ENCODE measurements at regions not wholly inside any gene's neighbourhood (a gene's known extent, or its start where the extent isn't known, plus 50 kb on each side); places are given as distances from the start of the nearest gene placed in this dataset.

- H3K27ac ChIP-seq (ENCODE audit: low read depth in 2 of 2, low read length in 1 of 2) = no peak overlapping the region
- no peak for TF ChIP-seq FOSL2 (IDR thresholded peaks at IDR 0.05; ENCODE audit: borderline replicate concordance, low read depth)
- no peak for TF ChIP-seq JUND (IDR thresholded peaks at IDR 0.05)
- TF ChIP-seq SMC3 (IDR thresholded peaks at IDR 0.05; ENCODE audit: low read depth, low read length) = no peak
- TF ChIP-seq RFX5 (IDR thresholded peaks at IDR 0.05; ENCODE audit: low read length) = no peak
- no peak for TF ChIP-seq TCF12 (IDR thresholded peaks at IDR 0.05)
- TF ChIP-seq YY1 (IDR thresholded peaks at IDR 0.05; ENCODE audit: low read depth) = no peak
- no peak for TF ChIP-seq RAD21 (IDR thresholded peaks at IDR 0.05; ENCODE audit: low read length)
- no peak for TF ChIP-seq EP300 (IDR thresholded peaks at IDR 0.05; ENCODE audit: borderline replicate concordance in 1 of 2, low read depth in 1 of 2, low read length in 1 of 2)
- TF ChIP-seq IRF3 (IDR thresholded peaks at IDR 0.05; ENCODE audit: low read depth, low read length) = no peak
- no peak for TF ChIP-seq FOXM1 (IDR thresholded peaks at IDR 0.05; ENCODE audit: low read depth)
- no peak for TF ChIP-seq ELF1 (IDR thresholded peaks at IDR 0.05)
- TF ChIP-seq EZH2phosphoT487 (IDR thresholded peaks at IDR 0.05; ENCODE audit: borderline replicate concordance, low read depth) = no peak
- DNase-seq = no peak
- H4K20me1 ChIP-seq (ENCODE audit: insufficient read depth) = no peaks in the 10 kb centered on the region
- no peak overlapping the region for H3K9ac ChIP-seq
- no peaks in the 10 kb centered on the region for H3K9me3 ChIP-seq
- H3K4me2 ChIP-seq = no peak overlapping the region
- H3K79me2 ChIP-seq (ENCODE audit: insufficient read depth) = no peaks in the 10 kb centered on the region
- H2AFZ ChIP-seq (ENCODE audit: low read depth) = no peak overlapping the region
- ChIA-PET CTCF (interaction anchor here (2.1 kb wide), 1 partner anchor 44 kb away, joined by 7 read pairs; no protein-coding TSS in a partner anchor), POLR2A (no interaction called here)
- 6% methylated on average over 2 of the region's 2 CpGs for WGBS (ENCODE audit: low lambda C conversion rate)
- H3K4me3 ChIP-seq (ENCODE audit: low read depth in 2 of 2, low read length in 1 of 2) = no peak overlapping the region
- H3K27me3 ChIP-seq (ENCODE audit: insufficient read depth) = no peaks in the 10 kb centered on the region
- H3K9me2 ChIP-seq = no peaks in the 10 kb centered on the region
- no peaks in the 10 kb centered on the region for H3F3A ChIP-seq (replicated peaks; ENCODE audit: insufficient read depth)
- H3K36me3 ChIP-seq (replicated peaks in 1 of 2; ENCODE audit: control insufficient read depth in 1 of 2, insufficient read depth in 2 of 2, low read length in 1 of 2) = no peaks in the 10 kb centered on the region
- peaks cover 0 to 2% of the 10 kb centered on the region in 2 experiments; a peak in 1 of 4 replicates for H3K4me1 ChIP-seq (ENCODE audit: control insufficient read depth in 1 of 2, insufficient read depth in 2 of 2, low read depth in 1 of 2, low read length in 1 of 2)
Observed at GRCh38 chr1:17967623-17968255, 139.9 kb upstream of the IGSF21 start.

DNA sequence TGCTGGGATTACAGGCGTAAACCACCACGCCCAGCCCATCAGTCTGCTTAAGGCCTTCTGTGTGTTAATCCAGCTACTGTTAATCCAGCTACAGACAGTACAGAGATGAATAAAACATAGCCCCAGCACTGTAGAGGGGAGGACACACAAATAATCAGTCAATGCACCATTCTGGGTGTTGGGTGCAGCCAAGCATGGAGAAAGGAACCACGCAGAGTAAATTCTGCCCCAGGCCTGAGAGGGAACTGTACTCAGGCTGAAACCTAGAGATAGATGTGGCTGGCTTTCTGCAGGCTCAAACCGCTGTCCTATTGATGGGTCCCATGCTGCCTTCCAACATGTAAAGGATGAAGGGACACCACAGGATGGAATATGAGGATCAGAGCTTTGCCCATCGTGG lies 136.8 kb upstream of the IGSF21 start:
- ChIA-PET POLR2A (no interaction called here), CTCF (interaction anchor here (1.0 to 3.9 kb wide), 4 partner anchors 14 to 605 kb away, joined by 3 to 16 read pairs (median 4); no protein-coding TSS in a partner anchor)
- no peak for TF ChIP-seq GABPA (IDR thresholded peaks at IDR 0.05; ENCODE audit: low read depth)
- no peak for TF ChIP-seq RAD21 (IDR thresholded peaks at IDR 0.05; ENCODE audit: low read length)
- TF ChIP-seq PBX3 (IDR thresholded peaks at IDR 0.05) = no peak
- no peak for TF ChIP-seq NRF1 (IDR thresholded peaks at IDR 0.05; ENCODE audit: low read depth, low read length)
- no peak for TF ChIP-seq FOXM1 (IDR thresholded peaks at IDR 0.05; ENCODE audit: low read depth)
- TF ChIP-seq EZH2phosphoT487 (IDR thresholded peaks at IDR 0.05; ENCODE audit: borderline replicate concordance, low read depth) = no peak
- TF ChIP-seq MAX (IDR thresholded peaks at IDR 0.05; ENCODE audit: low read depth) = no peak
- TF ChIP-seq JUND (IDR thresholded peaks at IDR 0.05) = no peak
- TF ChIP-seq USF1 (IDR thresholded peaks at IDR 0.05; ENCODE audit: borderline replicate concordance, low read depth) = no peak
- no peak for TF ChIP-seq TEAD4 (IDR thresholded peaks at IDR 0.05; ENCODE audit: borderline replicate concordance, insufficient read depth)
- TF ChIP-seq ZBTB33 (IDR thresholded peaks at IDR 0.05; ENCODE audit: borderline replicate concordance, low read depth) = no peak
- no peak for TF ChIP-seq TAF1 (IDR thresholded peaks at IDR 0.05; ENCODE audit: borderline replicate concordance, low read depth, low read length)
- TF ChIP-seq POLR2AphosphoS5 (IDR thresholded peaks at IDR 0.05; ENCODE audit: low read depth, low read length) = no peak
- TF ChIP-seq RFX5 (IDR thresholded peaks at IDR 0.05; ENCODE audit: low read length) = no peak
- TF ChIP-seq FOXJ3 (CRISPR knock-in tag; IDR thresholded peaks at IDR 0.05) = no peak
- no peaks in the 10 kb centered on the region for H3K9me2 ChIP-seq
- H3K4me1 ChIP-seq (ENCODE audit: control insufficient read depth in 1 of 2, insufficient read depth in 2 of 2, low read depth in 1 of 2, low read length in 1 of 2) = peaks cover 0 to 2% of the 10 kb centered on the region in 2 experiments; a peak in 1 of 4 replicates
- no peak for DNase-seq
- H4K20me1 ChIP-seq (ENCODE audit: insufficient read depth) = no peaks in the 10 kb centered on the region
- no peaks in the 10 kb centered on the region for H3F3A ChIP-seq (replicated peaks; ENCODE audit: insufficient read depth)
- H3K4me3 ChIP-seq (ENCODE audit: low read depth in 2 of 2, low read length in 1 of 2) = no peak overlapping the region
- H3K27me3 ChIP-seq (ENCODE audit: insufficient read depth) = no peaks in the 10 kb centered on the region
- no peak overlapping the region for H2AFZ ChIP-seq (ENCODE audit: low read depth)
- H3K36me3 ChIP-seq (replicated peaks in 1 of 2; ENCODE audit: control insufficient read depth in 1 of 2, insufficient read depth in 2 of 2, low read length in 1 of 2) = no peaks in the 10 kb centered on the region
- H3K4me2 ChIP-seq = no peak overlapping the region
- 39% methylated on average over 5 of the region's 5 CpGs for WGBS (ENCODE audit: low lambda C conversion rate)
- no peak overlapping the region for H3K27ac ChIP-seq (ENCODE audit: low read depth in 2 of 2, low read length in 1 of 2)
- H3K9me3 ChIP-seq = no peaks in the 10 kb centered on the region
- H3K9ac ChIP-seq = no peak overlapping the region
- no peaks in the 10 kb centered on the region for H3K79me2 ChIP-seq (ENCODE audit: insufficient read depth)
